Keratinocyte (primary cell): ENCODE measurements at regions not wholly inside any gene's neighbourhood (a gene's known extent, or its start where the extent isn't known, plus 50 kb on each side); places are given as distances from the start of the nearest gene placed in this dataset.
"Not testable (repeated sequence)": the region's sequence is repeated elsewhere in the genome, so short reads cannot be mapped to it uniquely, and the experiment has no call there.

ENCODE experiments used
- DNase-seq: peaks from one replicate; pipeline ENCODE4 v3.0.0-alpha.2; 2011; ENCODE audit warnings: low read depth, missing footprints, low spot score
- FAIRE-seq: peaks from 2 replicates; lab custom pipeline; 2011; peaks lifted over from hg19 to GRCh38; lab: Jason Lieb, UNC
- H2AFZ ChIP-seq: 2 replicates; pipeline ENCODE4 v1.6.0; 2012; ENCODE audit warnings: low read length, control low read depth, inconsistent platforms; ENCODE audit not compliant: control insufficient read depth
- H3K27ac ChIP-seq: 2 replicates; pipeline ENCODE4 v1.5.1; 2011; ENCODE audit warnings: low read length; ENCODE audit not compliant: control insufficient read depth, insufficient read depth
- H3K27me3 ChIP-seq: 3 replicates; pipeline ENCODE4 v1.6.0; 2011; ENCODE audit warnings: low read length; ENCODE audit not compliant: control insufficient read depth, insufficient read depth; ENCODE audit errors: extremely low read depth
- H3K36me3 ChIP-seq, 2 experiments: 2 replicates in 1 of 2; 3 replicates in 1 of 2; pipeline ENCODE4 v1.5.1; 2011; ENCODE audit warnings: low read length in 2 of 2, mild to moderate bottlenecking in 1 of 2; ENCODE audit not compliant: control insufficient read depth in 2 of 2, insufficient read depth in 2 of 2; ENCODE audit errors: extremely low read depth in 1 of 2
- H3K4me1 ChIP-seq: 3 replicates; pipeline ENCODE4 v1.5.1; 2011; ENCODE audit warnings: low read length; ENCODE audit not compliant: control insufficient read depth, insufficient read depth; ENCODE audit errors: extremely low read depth
- H3K4me2 ChIP-seq: 3 replicates; pipeline ENCODE4 v1.6.0; 2011; ENCODE audit warnings: low read depth, low read length; ENCODE audit not compliant: control insufficient read depth, insufficient read depth; ENCODE audit errors: extremely low read depth
- H3K4me3 ChIP-seq, 3 experiments: fragments of 200-600 bp in 1 of 3; sonication (generic) in 1 of 3; 2 replicates in 2 of 3; 3 replicates in 1 of 3; pipeline ENCODE4 v1.5.1; 2011 to 2016; ENCODE audit warnings: low read length in 3 of 3, mild to moderate bottlenecking in 3 of 3, control low read depth in 2 of 3, inconsistent platforms in 1 of 3, low read depth in 1 of 3, mixed read lengths in 1 of 3, mixed run types in 1 of 3, moderate library complexity in 1 of 3; ENCODE audit not compliant: control insufficient read depth in 2 of 3, insufficient read depth in 2 of 3; ENCODE audit errors: extremely low read depth in 1 of 3
- H3K79me2 ChIP-seq: 2 replicates; pipeline ENCODE4 v1.6.0; 2012; ENCODE audit warnings: low read length; ENCODE audit not compliant: control insufficient read depth, insufficient read depth
- H3K9ac ChIP-seq: 3 replicates; pipeline ENCODE4 v1.6.0; 2011; ENCODE audit warnings: low read length; ENCODE audit not compliant: control insufficient read depth, insufficient read depth; ENCODE audit errors: extremely low read depth
- H3K9me1 ChIP-seq: 3 replicates; pipeline ENCODE4 v1.6.0; 2011; ENCODE audit warnings: low read length; ENCODE audit not compliant: control insufficient read depth, insufficient read depth; ENCODE audit errors: extremely low read depth
- H3K9me3 ChIP-seq: 2 replicates; pipeline ENCODE4 v1.5.1; 2012; ENCODE audit warnings: low read depth, low read length; ENCODE audit not compliant: control insufficient read depth
- H4K20me1 ChIP-seq: 3 replicates; pipeline ENCODE4 v1.6.0; 2011; ENCODE audit warnings: low read length; ENCODE audit not compliant: control insufficient read depth, insufficient read depth; ENCODE audit errors: extremely low read depth
- CTCF ChIP-seq, 3 experiments: IDR thresholded peaks in 1 of 3; conservative IDR thresholded peaks in 1 of 3; optimal IDR thresholded peaks in 1 of 3; 2 replicates in 2 of 3; 3 replicates in 1 of 3; pipeline versions ENCODE3 to v1.5.1; 2011; ENCODE audit warnings: low read length in 3 of 3, mild to moderate bottlenecking in 3 of 3, moderate library complexity in 2 of 3, control low read depth in 1 of 3, inconsistent platforms in 1 of 3; ENCODE audit not compliant: insufficient read depth in 2 of 3; ENCODE audit errors: extremely low read depth in 1 of 3
- EZH2 ChIP-seq: IDR thresholded peaks from one replicate; pipeline ENCODE4 v1.6.1; 2012; ENCODE audit warnings: inconsistent platforms, mild to moderate bottlenecking, low read length, moderate library complexity
- dilution Hi-C: fragments of 300-500 bp; cut with MboI; formaldehyde crosslinking; loops from one replicate; pipeline ENCODE4 v1.7.0; 2020; ENCODE audit warnings: low sequenced_read_pairs; ENCODE audit not compliant: extremely low pct_ligation_motif_present

DNA sequence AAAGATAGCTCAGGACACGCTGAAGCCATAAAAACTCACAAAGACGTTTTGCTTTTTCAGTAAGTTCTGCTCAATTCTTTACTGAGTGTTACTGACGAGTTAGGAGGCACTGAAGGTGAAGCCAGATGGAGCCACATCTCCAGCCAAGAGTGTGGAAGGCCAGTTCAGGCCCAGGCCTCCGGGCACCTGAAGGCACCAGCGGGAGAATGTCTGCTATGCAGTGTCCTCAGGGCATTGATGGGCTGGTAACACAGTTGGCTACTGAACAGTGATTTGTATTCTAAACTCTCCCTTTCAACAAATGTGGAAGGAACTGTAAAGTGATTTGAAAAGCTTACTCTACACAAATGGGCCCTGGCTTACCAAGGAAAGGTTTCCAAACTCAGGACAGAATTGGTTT is 64.8 kb upstream of the SVIL start:
- Histone ChIP-seq H3K36me3 (peaks cover 0 to 1% of the 10 kb centered on the region in 2 experiments), H3K9me1 (no peaks in the 10 kb centered on the region), H3K9me3 (no peaks in the 10 kb centered on the region), H3K27me3 (no peaks in the 10 kb centered on the region), H4K20me1 (no peaks in the 10 kb centered on the region), H3K4me3 (no peak overlapping the region), H3K79me2 (peaks cover 35% of the 10 kb centered on the region), H3K4me1 (peaks cover 5% of the 10 kb centered on the region), H3K9ac (no peak overlapping the region), H3K4me2 (no peak overlapping the region), H2AFZ (no peak overlapping the region), H3K27ac (no peak overlapping the region)
- FAIRE-seq (peak; percentile 48), DNase-seq (no peak)
- dilution Hi-C loops, result no loop called here
- TF ChIP-seq EZH2 (no peak), CTCF (optimal IDR thresholded peaks at IDR 0.05 in 1 of 3, IDR thresholded peaks at IDR 0.05 in 1 of 3, conservative IDR thresholded peaks at IDR 0.05 in 1 of 3; ENCODE audit: extremely low read depth in 1 of 3, insufficient read depth in 2 of 3, low read length in 3 of 3) (peak in 1 of 3 experiments; percentile 10)

- dilution Hi-C loops, result no loop called here
- no peak for FAIRE-seq
- H3K27ac ChIP-seq, result no peak overlapping the region
- no peaks in the 10 kb centered on the region for H4K20me1 ChIP-seq
- H3K9ac ChIP-seq, result no peak overlapping the region
- no peaks in the 10 kb centered on the region for H3K9me1 ChIP-seq
- DNase-seq, result no peak
- TF ChIP-seq CTCF (optimal IDR thresholded peaks at IDR 0.05 in 1 of 3, IDR thresholded peaks at IDR 0.05 in 1 of 3, conservative IDR thresholded peaks at IDR 0.05 in 1 of 3; ENCODE audit: extremely low read depth in 1 of 3, insufficient read depth in 2 of 3, low read length in 3 of 3) (no peak), EZH2 (no peak)
- H3K4me1 ChIP-seq, result peaks cover 5% of the 10 kb centered on the region
- peaks cover 0 to 1% of the 10 kb centered on the region in 2 experiments for H3K36me3 ChIP-seq
- H3K27me3 ChIP-seq, result no peaks in the 10 kb centered on the region
- H3K79me2 ChIP-seq, result peaks cover 31% of the 10 kb centered on the region
- H3K4me3 ChIP-seq, result no peak overlapping the region
- no peaks in the 10 kb centered on the region for H3K9me3 ChIP-seq
- H2AFZ ChIP-seq, result no peak overlapping the region
- H3K4me2 ChIP-seq, result no peak overlapping the region
Observed at GRCh38 chr10:29698773-29699490, 64.2 kb upstream of the SVIL start.

DNA sequence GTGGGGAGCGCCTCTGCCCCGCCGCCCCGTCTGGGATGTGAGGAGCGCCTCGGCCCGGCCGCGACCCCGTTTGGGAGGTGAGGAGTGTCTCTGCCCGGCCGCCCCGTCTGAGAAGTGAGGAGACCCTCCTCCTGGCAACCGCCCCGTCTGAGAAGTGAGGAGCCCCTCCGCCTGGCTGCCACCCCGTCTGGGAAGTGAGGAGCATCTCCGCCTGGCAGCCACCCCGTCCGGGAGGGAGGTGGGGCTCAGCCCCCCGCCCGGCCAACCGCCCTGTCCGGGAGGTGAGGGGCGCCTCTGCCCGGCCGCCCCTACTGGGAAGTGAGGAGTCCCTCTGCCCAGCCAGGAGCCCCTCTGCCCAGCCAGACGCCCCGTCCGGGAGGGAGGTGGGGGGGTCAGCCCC is 61.8 kb upstream of the SVIL start:
- FAIRE-seq, H3K4me3 ChIP-seq, H3K4me2 ChIP-seq, dilution Hi-C loops, H3K36me3 ChIP-seq, H3K9ac ChIP-seq, DNase-seq, H3K27ac ChIP-seq, H3K27me3 ChIP-seq, H3K9me1 ChIP-seq, H3K9me3 ChIP-seq, H4K20me1 ChIP-seq, H2AFZ ChIP-seq: not testable (repeated sequence)
- Histone ChIP-seq H3K4me1 (peaks cover 20% of the 10 kb centered on the region), H3K79me2 (peaks cover 24% of the 10 kb centered on the region)
